HCT116 (cell line): ENCODE measurements at regions not wholly inside any gene's neighbourhood (a gene's known extent, or its start where the extent isn't known, plus 50 kb on each side); places are given as distances from the start of the nearest gene placed in this dataset.
A peak's percentile ranks its signal among the peaks of the same experiment; 100 is the strongest.

ENCODE experiments used
- ATAC-seq: fragments of 200-7000 bp; cut with Tn5 transposase; 2 replicates; pipeline ENCODE4 v1.9.1; 2020; ENCODE audit warnings: mild to moderate bottlenecking, moderate library complexity
- BruUV-seq: library from RNA; stranded (reverse); fragments of 400-500 nt; replicated peaks from 2 replicates; lab custom pipeline; 2021; lab: Mats Ljungman, UMichigan
- CTCF ChIA-PET: fragments of 300-600 bp; sonication (Branson Sonifier 250); formaldehyde crosslinking; loops from one replicate; lab custom pipeline; 2021; ENCODE audit warnings: antibody characterized with exemption; lab: Charles Lee
- POLR2A ChIA-PET: fragments of 300-600, 350-600 bp; sonication (Branson Sonifier 250); formaldehyde crosslinking; loops from one replicate; lab custom pipeline; 2021; ENCODE audit warnings: antibody characterized with exemption; lab: Charles Lee
- RAD21 ChIA-PET, 2 experiments: fragments of 300-600 bp; sonication (Branson Sonifier 250); formaldehyde crosslinking; loops; one replicate each; lab custom pipeline; 2023; ENCODE audit warnings: low total read pairs in 2 of 2; ENCODE audit not compliant: uncharacterized antibody in 2 of 2, unreplicated experiment in 2 of 2, low non-redundant PET in 1 of 2; lab: Charles Lee
- DNase-seq: peaks from one replicate; pipeline ENCODE4 v3.0.0-alpha.2; 2010; ENCODE audit warnings: low read depth, low spot score
- H2AFZ ChIP-seq: fragments of 200-600 bp; shearing (Covaris generic), sonication (generic); 2 replicates; pipeline ENCODE4 v1.6.1; 2017; ENCODE audit warnings: low read depth, mixed run types, mixed read lengths, antibody characterized with exemption, low read length; ENCODE audit not compliant: poor library complexity, severe bottlenecking
- H3K27ac ChIP-seq: 2 replicates; pipeline ENCODE4 v1.5.1; 2012; ENCODE audit warnings: low read depth, low read length
- H3K27me3 ChIP-seq: fragments of 200-600 bp; sonication (generic); 2 replicates; pipeline ENCODE4 v1.6.1; 2016; ENCODE audit warnings: mixed run types, low read length, mixed read lengths; ENCODE audit not compliant: insufficient read depth
- H3K36me3 ChIP-seq, 2 experiments: fragments of 200-500 bp in 1 of 2; fragments of 200-600 bp in 1 of 2; sonication (Bioruptor generic) in 1 of 2; sonication (generic) in 1 of 2; 2 replicates each; pipeline versions ENCODE4 v1.5.1 to v1.6.1; 2014 to 2016; ENCODE audit warnings: low read length in 2 of 2, inconsistent platforms in 1 of 2, mixed read lengths in 1 of 2, mixed run types in 1 of 2; ENCODE audit not compliant: insufficient read depth in 2 of 2, control insufficient read depth in 1 of 2
- H3K4me1 ChIP-seq, 2 experiments: fragments of 200-600 bp in 1 of 2; sonication (generic) in 1 of 2; 2 replicates each; pipeline versions ENCODE4 v1.5.1 to v1.6.1; 2012 to 2017; ENCODE audit warnings: low read length in 2 of 2, inconsistent platforms in 1 of 2, mild to moderate bottlenecking in 1 of 2, mixed read lengths in 1 of 2, mixed run types in 1 of 2, moderate library complexity in 1 of 2; ENCODE audit not compliant: insufficient read depth in 2 of 2, control insufficient read depth in 1 of 2
- H3K4me2 ChIP-seq: fragments of 200-600 bp; sonication (generic); 2 replicates; pipeline ENCODE4 v1.6.1; 2017; ENCODE audit warnings: mixed run types, low read length, mixed read lengths
- H3K4me3 ChIP-seq, 2 experiments: fragments of 200-600 bp in 1 of 2; sonication (generic) in 1 of 2; replicated peaks in 1 of 2; 2 replicates each; pipeline ENCODE4 v1.5.1; 2011 to 2016; ENCODE audit warnings: low read length in 2 of 2, control low read depth in 1 of 2, low read depth in 1 of 2, mild to moderate bottlenecking in 1 of 2, mixed read lengths in 1 of 2, mixed run types in 1 of 2
- H3K79me2 ChIP-seq: fragments of 200-600 bp; sonication (generic); 2 replicates; pipeline ENCODE4 v1.6.1; 2017; ENCODE audit warnings: mild to moderate bottlenecking, mixed run types, low read length, moderate library complexity, mixed read lengths; ENCODE audit not compliant: insufficient read depth
- H3K9ac ChIP-seq: fragments of 200-600 bp; sonication (generic); 2 replicates; pipeline ENCODE4 v1.6.1; 2016; ENCODE audit warnings: low read length, mixed read lengths
- H3K9me2 ChIP-seq: fragments of 200-600 bp; sonication (generic), shearing (Covaris generic); 2 replicates; pipeline ENCODE4 v1.6.1; 2017; ENCODE audit warnings: mixed run types, mild to moderate bottlenecking, moderate library complexity; ENCODE audit not compliant: insufficient read depth
- H3K9me3 ChIP-seq, 2 experiments: fragments of 200-500 bp in 1 of 2; fragments of 200-600 bp in 1 of 2; sonication (Bioruptor generic) in 1 of 2; sonication (generic) in 1 of 2; 2 replicates each; pipeline ENCODE4 v1.6.1; 2014 to 2017; ENCODE audit warnings: low read length in 2 of 2, mixed read lengths in 2 of 2, inconsistent platforms in 1 of 2, low read depth in 1 of 2, mild to moderate bottlenecking in 1 of 2, mixed run types in 1 of 2, moderate library complexity in 1 of 2; ENCODE audit not compliant: control insufficient read depth in 1 of 2, insufficient read depth in 1 of 2
- H4K20me1 ChIP-seq: fragments of 200-600 bp; sonication (generic), shearing (Covaris generic); 2 replicates; pipeline ENCODE4 v1.6.1; 2017; ENCODE audit warnings: mixed run types, mild to moderate bottlenecking, moderate library complexity; ENCODE audit not compliant: insufficient read depth
- CEBPB ChIP-seq: IDR thresholded peaks from 2 replicates; pipeline ENCODE4 v1.6.1; 2012; ENCODE audit warnings: low read depth
- JUND ChIP-seq: IDR thresholded peaks from 2 replicates; pipeline ENCODE4 v1.6.1; 2012
- RAD21 ChIP-seq: IDR thresholded peaks from 2 replicates; pipeline ENCODE4 v1.6.1; 2012; ENCODE audit warnings: low read depth, mild to moderate bottlenecking
- YY1 ChIP-seq: IDR thresholded peaks from 2 replicates; pipeline ENCODE4 v1.6.1; 2011; ENCODE audit warnings: low read length, low read depth, moderate library complexity, mild to moderate bottlenecking; ENCODE audit not compliant: insufficient replicate concordance; ENCODE audit errors: extremely low read depth
- ZNF274 ChIP-seq: fragments of 200-500 bp; sonication (Bioruptor generic); IDR thresholded peaks from 2 replicates; pipeline ENCODE4 v1.6.1; 2014; ENCODE audit warnings: mild to moderate bottlenecking, low read depth, low read length, inconsistent platforms
- intact Hi-C: fragments of 100-400 bp; cut with micrococcal nuclease; formaldehyde crosslinking; loops from 2 replicates; pipeline ENCODE4 v1.10.0; 2022
- TF ChIP-seq, protein P1 (sequence below): IDR thresholded peaks from 2 replicates; pipeline ENCODE4 v1.6.1; 2012
- TF ChIP-seq, protein P2 (sequence below), 3 experiments: fragments of 200-600 bp in 1 of 3; sonication (generic) in 1 of 3; IDR thresholded peaks in 2 of 3; conservative IDR thresholded peaks in 1 of 3; 2 replicates each; pipeline ENCODE4 v1.5.1; 2012 to 2017; ENCODE audit warnings: low read depth in 2 of 3, low read length in 2 of 3, antibody characterized with exemption in 1 of 3, borderline replicate concordance in 1 of 3, control low read depth in 1 of 3, mild to moderate bottlenecking in 1 of 3, mixed read lengths in 1 of 3, mixed run types in 1 of 3, moderate library complexity in 1 of 3; ENCODE audit not compliant: insufficient read depth in 1 of 3

DNA sequence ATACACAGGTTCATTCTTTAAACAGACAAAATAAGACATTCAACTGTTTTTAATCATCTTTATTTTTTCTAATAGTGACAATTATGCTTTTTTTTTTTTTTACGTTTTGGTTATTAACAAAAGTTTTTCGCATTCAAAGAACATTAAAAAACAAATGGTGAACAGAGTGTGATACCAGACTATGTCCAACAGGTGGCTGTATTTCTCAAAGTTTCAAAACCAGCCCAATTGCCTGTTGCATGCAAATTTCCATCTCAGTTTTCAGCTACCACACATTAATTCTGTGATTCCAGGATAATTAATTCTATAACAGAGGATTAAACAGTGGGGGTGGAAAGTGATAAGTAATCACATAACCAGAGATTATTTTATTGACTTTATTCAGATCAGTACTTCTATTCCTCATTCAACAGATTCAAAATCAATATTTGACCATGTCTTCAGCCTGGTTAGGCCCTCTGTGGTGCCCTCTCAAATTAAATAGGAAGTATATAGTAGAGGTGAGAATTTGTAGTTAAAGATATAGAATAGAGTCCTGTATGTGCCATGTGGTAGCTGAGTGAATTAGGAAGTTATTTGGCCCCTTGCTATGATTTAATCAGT, 122.2 kb upstream of the DCBLD2 start:
- Histone ChIP-seq H3K9me2 (no peaks in the 10 kb centered on the region), H3K4me3 (no peak overlapping the region), H3K27ac (no peak overlapping the region), H3K4me1 (no peaks in the 10 kb centered on the region), H3K9ac (no peak overlapping the region), H2AFZ (peak overlapping the region; percentile 28), H3K9me3 (no peaks in the 10 kb centered on the region), H3K36me3 (no peaks in the 10 kb centered on the region), H4K20me1 (no peaks in the 10 kb centered on the region), H3K79me2 (no peaks in the 10 kb centered on the region), H3K27me3 (no peaks in the 10 kb centered on the region), H3K4me2 (no peak overlapping the region)
- no TSS peak for BruUV-seq
- DNase-seq (peak; percentile 22), ATAC-seq (peak; percentile 53; the same call in 1 of the 2 replicates)
- TF ChIP-seq ZNF274 (no peak), YY1 (no peak), CEBPB (no peak), RAD21 (peak; percentile 68), JUND (no peak)
- TF ChIP-seq, protein P1, sequence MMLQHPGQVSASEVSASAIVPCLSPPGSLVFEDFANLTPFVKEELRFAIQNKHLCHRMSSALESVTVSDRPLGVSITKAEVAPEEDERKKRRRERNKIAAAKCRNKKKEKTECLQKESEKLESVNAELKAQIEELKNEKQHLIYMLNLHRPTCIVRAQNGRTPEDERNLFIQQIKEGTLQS = no peak
- TF ChIP-seq, protein P2, sequence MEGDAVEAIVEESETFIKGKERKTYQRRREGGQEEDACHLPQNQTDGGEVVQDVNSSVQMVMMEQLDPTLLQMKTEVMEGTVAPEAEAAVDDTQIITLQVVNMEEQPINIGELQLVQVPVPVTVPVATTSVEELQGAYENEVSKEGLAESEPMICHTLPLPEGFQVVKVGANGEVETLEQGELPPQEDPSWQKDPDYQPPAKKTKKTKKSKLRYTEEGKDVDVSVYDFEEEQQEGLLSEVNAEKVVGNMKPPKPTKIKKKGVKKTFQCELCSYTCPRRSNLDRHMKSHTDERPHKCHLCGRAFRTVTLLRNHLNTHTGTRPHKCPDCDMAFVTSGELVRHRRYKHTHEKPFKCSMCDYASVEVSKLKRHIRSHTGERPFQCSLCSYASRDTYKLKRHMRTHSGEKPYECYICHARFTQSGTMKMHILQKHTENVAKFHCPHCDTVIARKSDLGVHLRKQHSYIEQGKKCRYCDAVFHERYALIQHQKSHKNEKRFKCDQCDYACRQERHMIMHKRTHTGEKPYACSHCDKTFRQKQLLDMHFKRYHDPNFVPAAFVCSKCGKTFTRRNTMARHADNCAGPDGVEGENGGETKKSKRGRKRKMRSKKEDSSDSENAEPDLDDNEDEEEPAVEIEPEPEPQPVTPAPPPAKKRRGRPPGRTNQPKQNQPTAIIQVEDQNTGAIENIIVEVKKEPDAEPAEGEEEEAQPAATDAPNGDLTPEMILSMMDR (IDR thresholded peaks at IDR 0.05 in 2 of 3, conservative IDR thresholded peaks at IDR 0.05 in 1 of 3; ENCODE audit: borderline replicate concordance in 1 of 3, insufficient read depth in 1 of 3, low read depth in 2 of 3, low read length in 2 of 3) = peak; percentile 47 to 76 (median 49); a peak in 5 of 6 replicates
- ChIA-PET RAD21 (interaction anchor here (1.5 kb wide), 3 partner anchors 149 to 730 kb away, joined by 3 to 5 read pairs (median 5); no protein-coding TSS in a partner anchor), CTCF (interaction anchor here (0.6 to 2.7 kb wide), 12 partner anchors 10 to 784 kb away, joined by 3 to 24 read pairs (median 4); no protein-coding TSS in a partner anchor), POLR2A (no interaction called here)
- intact Hi-C loops = loop anchor here (1.0 to 10.0 kb wide), 4 partner anchors 150 to 730 kb away; no protein-coding TSS in a partner anchor
